ENCODE measurements at regions not wholly inside any gene's neighbourhood (a gene's known extent, or its start where the extent isn't known, plus 50 kb on each side); places are given as distances from the start of the nearest gene placed in this dataset.

- TF ChIP-seq CTCF (IDR thresholded peaks at IDR 0.05; ENCODE audit: low read depth, low read length, missing input control): no peak
- TF ChIP-seq ZBTB33 (IDR thresholded peaks at IDR 0.05): no peak
- no peak for TF ChIP-seq YY1 (IDR thresholded peaks at IDR 0.05)
- TF ChIP-seq JUND (IDR thresholded peaks at IDR 0.05): no peak
- no peak for TF ChIP-seq MAX (IDR thresholded peaks at IDR 0.05)
- no peak for TF ChIP-seq RAD21 (IDR thresholded peaks at IDR 0.05)
- no peak for TF ChIP-seq SP1 (IDR thresholded peaks at IDR 0.05)
- TF ChIP-seq FOXA1 (IDR thresholded peaks at IDR 0.05): no peak
- no peak for TF ChIP-seq TAF1 (conservative IDR thresholded peaks at IDR 0.05)
- no peak for TF ChIP-seq REST (IDR thresholded peaks at IDR 0.05)
- TF ChIP-seq HNF4A (conservative IDR thresholded peaks at IDR 0.05): no peak
- no peak for TF ChIP-seq ATF3 (IDR thresholded peaks at IDR 0.05)
- TF ChIP-seq EGR1 (IDR thresholded peaks at IDR 0.05; ENCODE audit: low read depth in 2 of 2): no peak
Observed at GRCh38 chr18:68024716-68025115, 508.2 kb upstream of the DSEL start.

All from liver (tissue), 3 donors.